Memory B cell (primary cell): ENCODE measurements at regions not wholly inside any gene's neighbourhood (a gene's known extent, or its start where the extent isn't known, plus 50 kb on each side); places are given as distances from the start of the nearest gene placed in this dataset.
"Not testable (repeated sequence)": the region's sequence is repeated elsewhere in the genome, so short reads cannot be mapped to it uniquely, and the experiment has no call there.

ENCODE experiments used
- ATAC-seq: fragments of 150-1000 bp; cut with Tn5 transposase; 2 replicates; pipeline ENCODE4 v1.10.0; 2021; ENCODE audit warnings: low read depth, mild to moderate bottlenecking, moderate library complexity
- DNase-seq, 2 donors: peaks; one replicate each; pipeline ENCODE4 v3.0.0; 2022; ENCODE audit warnings: low spot score in 2 of 2
- H3K27ac Mint-ChIP-seq: one replicate; pipeline ENCODE4 v1.8.0; 2022; ENCODE audit warnings: mild to moderate bottlenecking, moderate library complexity, mixed read lengths
- H3K27me3 Mint-ChIP-seq: one replicate; pipeline ENCODE4 v1.8.0; 2022; ENCODE audit warnings: mixed read lengths
- H3K36me3 Mint-ChIP-seq: one replicate; pipeline ENCODE4 v1.8.0; 2022; ENCODE audit warnings: mild to moderate bottlenecking, mixed read lengths
- H3K4me1 Mint-ChIP-seq: one replicate; pipeline ENCODE4 v1.8.0; 2022; ENCODE audit warnings: mixed read lengths
- H3K4me3 Mint-ChIP-seq: one replicate; pipeline ENCODE4 v1.8.0; 2022; ENCODE audit warnings: mild to moderate bottlenecking, moderate library complexity, mixed read lengths
- H3K9me3 Mint-ChIP-seq: one replicate; pipeline ENCODE4 v1.8.0; 2022; ENCODE audit warnings: mixed read lengths

DNA sequence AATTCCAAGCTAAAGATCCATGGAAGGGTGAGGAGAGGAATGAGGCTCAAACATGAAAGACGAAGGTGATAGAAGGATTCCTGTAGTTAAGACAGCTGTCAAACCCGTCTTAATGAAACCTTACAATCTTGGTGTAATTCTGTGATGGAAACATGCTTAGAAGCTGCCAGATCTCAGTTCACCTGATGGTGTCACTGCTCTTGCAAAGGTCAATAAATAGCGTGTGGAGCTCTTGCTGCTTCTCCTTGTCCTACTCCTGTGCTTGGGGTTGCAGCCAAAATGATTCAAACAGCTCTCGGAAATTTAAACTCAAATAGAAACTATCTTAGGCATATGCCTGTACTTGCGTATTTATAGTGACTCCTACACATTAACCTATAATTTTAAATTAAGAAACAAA lies 1705.0 kb downstream of the OLFM4 start:
- DNase-seq: no peak
- H3K4me3 Mint-ChIP-seq: no peak overlapping the region

DNA sequence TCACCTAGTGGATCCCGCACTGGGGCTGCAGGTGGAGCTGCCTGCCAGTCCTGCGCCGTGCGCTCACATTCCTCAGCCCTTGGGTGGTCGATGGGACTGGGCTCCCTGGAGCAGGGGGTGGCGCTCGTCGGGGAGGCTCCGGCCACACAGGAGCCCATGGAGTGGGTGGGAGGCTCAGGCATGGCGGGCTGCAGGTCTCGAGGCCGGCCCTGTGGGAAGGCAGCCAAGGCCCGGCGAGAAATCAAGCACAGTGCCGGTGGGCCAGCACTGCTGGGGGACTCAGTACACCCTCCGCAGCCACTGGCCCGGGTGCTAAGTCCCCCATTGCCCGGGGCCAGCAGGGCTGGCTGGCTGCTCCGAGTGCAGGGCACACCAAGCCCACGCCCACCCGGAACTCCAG lies 1708.6 kb downstream of the OLFM4 start:
- not testable (repeated sequence) for H3K27ac Mint-ChIP-seq, H3K36me3 Mint-ChIP-seq, H3K4me1 Mint-ChIP-seq, ATAC-seq, H3K9me3 Mint-ChIP-seq, H3K27me3 Mint-ChIP-seq, DNase-seq, H3K4me3 Mint-ChIP-seq

More for the DNA sequence above, 1705.0 kb downstream of the OLFM4 start:
- no peak overlapping the region for H3K27ac Mint-ChIP-seq
- no peaks in the 10 kb centered on the region for H3K27me3 Mint-ChIP-seq
- peaks cover 11% of the 10 kb centered on the region for H3K9me3 Mint-ChIP-seq
- H3K4me1 Mint-ChIP-seq: no peaks in the 10 kb centered on the region
- ATAC-seq: no peak
- H3K36me3 Mint-ChIP-seq: no peaks in the 10 kb centered on the region

DNA sequence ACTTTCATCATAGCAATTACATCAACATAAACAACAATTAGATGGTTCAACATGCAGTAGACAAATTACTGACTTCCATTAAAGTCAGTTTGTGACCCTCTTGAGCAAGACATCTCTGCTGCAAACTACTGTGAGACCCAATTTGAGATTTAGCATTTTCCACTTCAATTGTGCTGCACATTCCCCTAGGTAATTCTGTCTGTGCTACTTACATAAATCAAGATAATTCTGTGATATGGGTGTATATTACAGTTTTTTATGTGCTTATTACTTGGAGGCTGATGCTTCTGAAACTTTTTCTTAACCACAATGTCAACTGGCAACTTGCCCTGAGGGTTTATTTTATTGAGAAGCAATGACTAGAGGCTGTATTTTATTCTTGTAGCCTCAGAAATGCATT lies 1714.4 kb downstream of the OLFM4 start:
- Mint-ChIP-seq H3K36me3 (no peaks in the 10 kb centered on the region), H3K27ac (no peak overlapping the region), H3K4me3 (no peak overlapping the region), H3K9me3 (peaks cover 2% of the 10 kb centered on the region), H3K27me3 (no peaks in the 10 kb centered on the region), H3K4me1 (no peaks in the 10 kb centered on the region)
- DNase-seq (no peak), ATAC-seq (no peak)

DNA sequence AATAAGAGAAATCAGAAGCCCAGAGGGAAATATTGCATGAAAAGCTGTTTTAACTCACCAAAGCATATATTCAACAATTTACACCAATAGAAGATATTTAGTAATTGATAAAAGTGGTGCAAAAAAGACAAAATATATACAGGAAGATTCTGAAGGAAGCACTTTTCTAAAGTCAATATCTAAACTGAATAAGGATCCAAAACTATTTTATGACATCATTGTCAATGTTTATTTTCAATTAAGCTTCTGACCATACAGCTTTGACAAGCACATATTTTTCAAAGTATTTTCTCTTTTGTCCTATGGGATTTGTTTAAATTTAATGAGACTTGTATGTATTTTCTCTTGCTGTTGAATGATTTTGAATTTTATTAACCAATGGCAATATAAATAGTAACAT lies 1716.1 kb downstream of the OLFM4 start:
- Mint-ChIP-seq H3K27ac (no peak overlapping the region), H3K9me3 (peaks cover 2% of the 10 kb centered on the region), H3K4me1 (no peaks in the 10 kb centered on the region), H3K27me3 (no peaks in the 10 kb centered on the region), H3K36me3 (no peaks in the 10 kb centered on the region), H3K4me3 (no peak overlapping the region)
- ATAC-seq: no peak
- DNase-seq: no peak

DNA sequence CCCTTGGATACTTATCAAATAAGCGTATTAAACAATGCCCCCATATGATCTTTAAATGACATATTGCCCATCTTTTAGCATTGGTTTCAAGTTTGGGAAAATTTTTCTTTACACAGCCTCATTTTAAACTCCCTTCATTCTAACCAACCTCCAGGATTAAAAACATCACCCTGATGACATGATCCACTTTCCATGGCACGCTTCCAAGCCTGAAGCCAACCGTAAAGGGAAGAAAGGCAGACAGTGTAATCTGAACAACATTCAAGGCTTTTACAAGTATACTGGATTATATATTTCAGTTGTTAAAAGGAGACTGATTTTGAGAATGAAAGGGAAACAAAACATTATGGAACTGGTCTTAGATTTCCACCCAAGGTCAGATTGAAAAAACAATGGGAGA lies 1721.9 kb downstream of the OLFM4 start:
- no peaks in the 10 kb centered on the region for H3K4me1 Mint-ChIP-seq
- no peaks in the 10 kb centered on the region for H3K36me3 Mint-ChIP-seq
- no peak for ATAC-seq
- no peak overlapping the region for H3K4me3 Mint-ChIP-seq
- no peak overlapping the region for H3K27ac Mint-ChIP-seq
- H3K27me3 Mint-ChIP-seq: no peaks in the 10 kb centered on the region
- H3K9me3 Mint-ChIP-seq: peaks cover 2% of the 10 kb centered on the region
- no peak for DNase-seq

DNA sequence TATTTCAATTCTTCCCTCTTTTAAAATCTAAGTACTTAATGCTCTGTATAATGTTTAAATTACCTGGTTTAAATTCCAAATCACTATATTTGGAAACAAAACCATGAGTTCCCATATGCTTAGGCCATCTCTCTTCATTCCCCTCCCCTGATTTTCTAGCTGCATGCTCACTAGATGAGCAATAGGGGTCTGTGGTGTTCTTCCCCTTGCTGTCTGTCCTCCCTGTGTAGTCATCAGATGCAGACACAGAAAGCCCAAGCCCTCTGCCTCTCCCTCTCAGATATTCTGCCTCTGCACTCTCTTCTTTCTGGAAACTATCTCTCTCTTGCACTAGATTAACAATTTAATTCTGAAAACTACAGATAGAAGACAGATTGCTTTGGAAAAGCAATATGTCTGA lies 1730.2 kb downstream of the OLFM4 start:
- Mint-ChIP-seq H3K27ac (no peak overlapping the region), H3K4me3 (no peak overlapping the region), H3K9me3 (peaks cover 11% of the 10 kb centered on the region), H3K36me3 (no peaks in the 10 kb centered on the region), H3K4me1 (no peaks in the 10 kb centered on the region), H3K27me3 (no peaks in the 10 kb centered on the region)
- ATAC-seq (no peak), DNase-seq (no peak)

DNA sequence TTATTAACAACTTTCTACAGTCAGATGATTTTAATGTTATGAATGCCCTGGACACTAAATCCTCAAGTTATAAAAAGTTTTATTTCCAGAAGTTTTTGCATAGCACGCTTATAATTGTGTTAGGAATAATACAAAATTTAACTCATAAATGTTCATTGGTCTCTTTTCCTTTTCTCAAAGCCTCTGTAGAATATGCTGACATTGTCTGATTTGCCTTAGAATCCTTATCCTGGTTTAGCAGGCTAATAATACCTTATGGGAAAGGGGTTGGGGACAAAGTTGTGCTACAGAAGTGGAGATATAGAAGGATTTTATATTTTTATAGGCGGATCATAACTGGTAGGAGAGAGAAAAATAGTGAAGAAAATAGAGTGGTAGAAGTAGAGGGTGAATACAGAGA lies 1739.6 kb downstream of the OLFM4 start:
- Mint-ChIP-seq H3K9me3 (peaks cover 6% of the 10 kb centered on the region), H3K36me3 (no peaks in the 10 kb centered on the region), H3K4me3 (no peak overlapping the region), H3K4me1 (no peaks in the 10 kb centered on the region), H3K27ac (no peak overlapping the region), H3K27me3 (no peaks in the 10 kb centered on the region)
- ATAC-seq: no peak
- DNase-seq: no peak

DNA sequence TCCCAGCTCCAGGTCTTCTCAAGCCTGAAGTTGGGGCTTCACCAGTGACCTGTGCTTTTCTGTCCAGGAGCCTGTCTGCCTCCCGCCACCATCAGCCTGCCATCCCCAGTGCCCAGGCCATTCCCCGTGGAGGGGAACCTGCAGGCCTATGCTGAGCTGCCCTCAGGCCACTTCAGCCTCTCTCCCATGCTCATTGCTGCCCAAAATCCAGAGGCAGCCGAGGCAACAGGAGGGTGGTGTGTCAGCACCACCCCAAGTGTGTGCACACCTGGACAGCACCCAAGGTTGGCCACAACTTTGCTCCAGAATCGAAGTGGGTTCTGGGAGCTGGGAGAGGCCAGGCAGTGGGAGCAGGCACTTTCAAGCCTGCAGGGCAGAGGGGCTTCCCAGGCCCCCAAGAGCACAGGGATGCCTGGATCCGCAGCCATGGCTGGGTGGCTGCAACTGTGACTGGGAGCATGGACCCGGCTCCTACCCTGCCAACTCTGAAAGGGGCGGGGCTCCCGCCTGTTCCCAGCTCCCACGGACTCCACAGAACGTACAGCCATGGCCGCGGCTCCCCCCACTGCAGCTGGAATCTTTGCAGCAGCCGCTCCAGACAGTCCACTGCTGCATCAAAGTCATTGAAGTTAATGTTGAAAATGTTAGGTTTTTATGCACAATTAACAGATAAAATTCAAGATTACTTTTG lies 1747.0 kb downstream of the OLFM4 start:
- Mint-ChIP-seq H3K27me3 (no peaks in the 10 kb centered on the region), H3K4me3 (no peak overlapping the region), H3K36me3 (no peaks in the 10 kb centered on the region), H3K4me1 (no peaks in the 10 kb centered on the region), H3K27ac (no peak overlapping the region), H3K9me3 (peaks cover 2% of the 10 kb centered on the region)
- no peak for DNase-seq
- no peak for ATAC-seq

DNA sequence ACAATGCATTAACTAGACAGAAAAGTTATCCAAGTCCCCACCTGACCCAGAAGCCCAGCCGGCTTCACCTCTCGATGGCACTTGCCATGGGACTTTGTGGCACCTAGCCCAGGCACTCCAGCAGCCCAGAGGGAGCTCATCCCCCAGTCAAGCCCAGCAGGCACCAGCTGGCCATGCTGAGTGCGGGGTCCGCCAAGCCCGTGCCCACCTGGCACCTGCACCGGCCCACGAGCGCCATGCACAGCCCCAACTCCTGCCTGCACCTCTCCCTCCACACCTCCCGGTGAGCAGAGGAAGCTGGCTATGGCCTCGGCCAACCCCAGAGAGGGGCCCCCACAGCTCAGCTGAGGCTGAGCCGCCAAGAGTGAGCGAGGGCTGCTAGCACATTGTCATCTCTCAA lies 1759.1 kb downstream of the OLFM4 start:
- no peak for DNase-seq
- no peak for ATAC-seq
- Mint-ChIP-seq H3K36me3 (no peaks in the 10 kb centered on the region), H3K4me1 (no peaks in the 10 kb centered on the region), H3K4me3 (no peak overlapping the region), H3K9me3 (peaks cover 1% of the 10 kb centered on the region), H3K27ac (no peak overlapping the region), H3K27me3 (no peaks in the 10 kb centered on the region)

DNA sequence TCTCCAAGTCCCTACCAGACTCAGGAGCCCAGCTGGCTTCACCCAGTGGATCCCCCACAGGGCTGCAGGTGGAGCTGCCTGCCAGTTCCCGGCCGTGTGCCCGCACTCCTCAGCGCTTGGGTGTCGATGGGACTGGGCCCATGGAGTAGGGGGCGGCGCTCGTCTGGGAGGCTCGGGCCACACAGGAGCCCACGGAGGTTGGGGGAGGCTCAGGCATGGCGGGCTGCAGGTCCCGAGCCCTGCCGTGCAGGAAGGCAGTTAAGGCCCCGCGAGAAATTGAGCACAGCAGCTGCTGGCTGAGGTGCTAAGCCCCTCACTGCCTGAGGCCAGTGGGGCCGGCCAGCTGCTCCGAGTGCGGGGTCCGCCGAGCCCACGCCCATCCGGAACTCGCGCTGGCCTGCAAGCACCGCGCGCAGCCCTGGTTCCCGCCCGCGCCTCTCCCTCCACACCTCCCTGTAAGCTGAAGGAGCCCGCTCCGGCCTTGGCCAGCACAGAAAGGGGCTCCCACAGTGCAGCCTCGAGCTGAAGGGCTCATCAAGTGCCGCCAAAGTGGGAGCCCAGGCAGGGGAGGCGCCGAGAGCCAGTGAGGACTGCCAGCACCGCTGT lies 1771.1 kb downstream of the OLFM4 start:
- no peaks in the 10 kb centered on the region for H3K36me3 Mint-ChIP-seq
- H3K27me3 Mint-ChIP-seq: no peaks in the 10 kb centered on the region
- H3K4me1 Mint-ChIP-seq: no peaks in the 10 kb centered on the region
- peaks cover 2% of the 10 kb centered on the region for H3K9me3 Mint-ChIP-seq
- no peak overlapping the region for H3K4me3 Mint-ChIP-seq
- H3K27ac Mint-ChIP-seq: no peak overlapping the region
- DNase-seq (no peak), ATAC-seq (no peak)

DNA sequence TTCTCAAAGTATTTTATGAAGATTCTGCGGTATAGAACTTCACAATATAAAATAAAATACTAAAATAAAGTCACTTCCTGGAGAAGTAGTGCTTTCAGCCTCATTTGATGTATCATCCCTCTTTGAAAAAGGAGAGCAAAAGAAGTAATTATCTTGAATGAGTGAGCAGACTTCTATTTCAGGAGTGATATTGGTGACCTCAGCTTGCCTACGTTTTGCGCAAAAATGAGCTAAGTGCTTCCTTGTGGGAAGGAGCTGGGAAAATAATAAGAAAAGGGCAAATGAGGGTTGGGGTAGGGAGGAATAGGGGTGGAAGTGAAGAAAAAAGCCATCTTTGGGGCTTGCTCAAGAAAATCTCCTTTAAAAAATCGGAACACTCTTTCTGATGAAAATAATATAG lies 1773.6 kb downstream of the OLFM4 start:
- ATAC-seq: no peak
- DNase-seq: no peak

DNA sequence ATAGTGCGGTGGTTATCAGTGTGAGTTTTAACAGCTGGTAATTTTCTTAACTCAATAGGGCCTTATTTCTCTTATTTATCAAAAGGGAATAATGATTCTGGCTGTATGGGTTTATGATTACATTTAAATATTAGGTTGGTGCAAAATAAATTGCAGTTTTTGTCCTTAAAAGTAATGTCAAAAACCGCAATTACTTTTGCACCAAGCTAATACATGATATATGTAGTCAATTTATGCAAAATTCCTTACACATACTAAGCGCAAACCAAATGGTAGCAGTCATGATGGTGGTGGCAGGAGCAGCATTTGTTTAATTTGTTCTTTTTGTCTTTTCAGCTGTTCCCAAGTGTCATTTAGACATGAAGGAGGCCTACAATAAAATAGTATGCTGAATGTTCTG lies 1777.1 kb downstream of the OLFM4 start:
- no peaks in the 10 kb centered on the region for H3K4me1 Mint-ChIP-seq

More for the DNA sequence above, 1773.6 kb downstream of the OLFM4 start:
- no peak overlapping the region for H3K27ac Mint-ChIP-seq
- H3K36me3 Mint-ChIP-seq: no peaks in the 10 kb centered on the region
- H3K4me1 Mint-ChIP-seq: no peaks in the 10 kb centered on the region
- no peak overlapping the region for H3K4me3 Mint-ChIP-seq
- H3K9me3 Mint-ChIP-seq: peaks cover 5% of the 10 kb centered on the region
- H3K27me3 Mint-ChIP-seq: no peaks in the 10 kb centered on the region

DNA sequence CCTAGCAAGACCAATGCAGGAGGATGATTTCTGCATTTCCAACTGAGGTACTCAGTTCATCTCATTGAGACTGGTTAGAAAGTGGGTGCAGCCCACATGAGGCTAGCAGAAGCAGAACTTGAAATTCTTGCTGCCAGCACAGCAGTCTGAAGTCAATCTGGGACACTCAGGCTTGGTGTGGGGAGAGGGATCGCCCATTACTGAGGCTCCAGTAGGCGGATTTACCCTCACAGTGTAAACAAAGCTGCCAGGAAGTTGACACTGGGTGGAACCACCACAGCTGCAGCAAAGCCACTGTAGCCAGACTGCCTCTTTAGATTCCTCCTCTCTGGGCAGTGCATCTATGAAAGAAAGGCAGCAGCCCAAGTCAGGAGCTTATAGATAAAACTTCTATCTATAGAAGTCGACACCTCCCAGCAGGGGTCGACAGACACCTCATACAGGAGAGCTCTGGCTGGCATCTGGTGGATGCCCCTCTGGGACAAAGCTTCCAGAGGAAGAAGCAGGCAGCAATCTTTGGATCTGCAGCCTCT lies 1793.4 kb downstream of the OLFM4 start:
- not testable (repeated sequence) for H3K4me3 Mint-ChIP-seq, H3K27ac Mint-ChIP-seq, H3K36me3 Mint-ChIP-seq, H3K27me3 Mint-ChIP-seq, DNase-seq, ATAC-seq, H3K4me1 Mint-ChIP-seq
- peaks cover 15% of the 10 kb centered on the region for H3K9me3 Mint-ChIP-seq

More for the DNA sequence above, 1777.1 kb downstream of the OLFM4 start:
- DNase-seq (no peak), ATAC-seq (no peak)
- H3K4me3 Mint-ChIP-seq: no peak overlapping the region
- peaks cover 7% of the 10 kb centered on the region for H3K9me3 Mint-ChIP-seq
- no peak overlapping the region for H3K27ac Mint-ChIP-seq
- H3K27me3 Mint-ChIP-seq: no peaks in the 10 kb centered on the region
- no peaks in the 10 kb centered on the region for H3K36me3 Mint-ChIP-seq

DNA sequence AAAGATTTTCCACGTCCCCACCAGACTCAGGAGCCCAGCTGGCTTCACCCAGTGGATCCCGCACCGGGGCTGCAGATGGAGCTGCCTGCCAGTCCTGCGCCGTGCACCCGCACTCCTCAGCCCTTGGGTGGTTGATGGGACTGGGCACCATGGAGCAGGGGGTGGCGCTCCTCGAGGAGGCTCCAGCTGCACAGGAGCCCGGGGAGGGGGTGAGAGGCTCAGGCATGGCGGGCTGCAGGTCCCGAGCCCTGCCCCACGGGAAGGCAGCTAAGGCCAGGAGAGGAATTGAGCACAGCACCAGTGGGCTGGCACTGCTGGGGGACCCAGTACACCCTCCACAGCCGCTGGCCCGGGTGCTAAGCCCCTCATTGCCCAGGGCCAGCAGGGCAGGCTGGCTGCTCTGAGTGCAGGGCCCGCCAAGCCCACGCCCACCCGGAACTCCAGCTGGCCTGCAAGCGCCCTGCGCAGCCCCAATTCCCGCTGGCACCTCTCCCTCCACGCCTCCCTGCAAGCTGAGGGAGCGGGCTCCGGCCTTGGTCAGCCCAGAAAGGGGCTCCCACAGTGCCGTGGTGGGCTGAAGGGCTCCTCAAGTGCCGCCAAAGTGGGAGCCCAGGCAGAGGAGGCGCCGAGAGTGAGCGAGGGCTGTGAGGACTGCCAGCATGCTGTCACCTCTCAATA lies 1800.9 kb downstream of the OLFM4 start:
- DNase-seq, ATAC-seq, H3K4me3 Mint-ChIP-seq, H3K4me1 Mint-ChIP-seq, H3K36me3 Mint-ChIP-seq, H3K27me3 Mint-ChIP-seq, H3K27ac Mint-ChIP-seq: not testable (repeated sequence)
- H3K9me3 Mint-ChIP-seq: peaks cover 10% of the 10 kb centered on the region
